Mesendoderm (in vitro differentiated cells): ENCODE measurements at regions not wholly inside any gene's neighbourhood (a gene's known extent, or its start where the extent isn't known, plus 50 kb on each side); places are given as distances from the start of the nearest gene placed in this dataset.
"Not testable (repeated sequence)": the region's sequence is repeated elsewhere in the genome, so short reads cannot be mapped to it uniquely, and the experiment has no call there.

ENCODE experiments used
- DNase-seq: peaks from one replicate; pipeline ENCODE4 v3.0.0; 2013
- H2AK5ac ChIP-seq: 2 replicates; pipeline ENCODE4 v1.6.1; 2013; ENCODE audit warnings: low read length, inconsistent platforms
- H2BK120ac ChIP-seq: 2 replicates; pipeline ENCODE4 v1.6.1; 2013; ENCODE audit warnings: low read depth, mild to moderate bottlenecking, low read length, moderate library complexity, mixed read lengths
- H2BK15ac ChIP-seq: replicated peaks from 2 replicates; pipeline ENCODE4 v1.6.1; 2013; ENCODE audit warnings: low read depth, mild to moderate bottlenecking, moderate library complexity
- H2BK5ac ChIP-seq: 2 replicates; pipeline ENCODE4 v1.6.1; 2013; ENCODE audit warnings: low read length, inconsistent platforms
- H3K18ac ChIP-seq: 2 replicates; pipeline ENCODE4 v1.6.1; 2013; ENCODE audit warnings: mild to moderate bottlenecking, low read length, mixed read lengths
- H3K23ac ChIP-seq: one replicate; pipeline ENCODE4 v1.6.1; 2013; ENCODE audit warnings: low read length
- H3K27ac ChIP-seq: 2 replicates; pipeline ENCODE4 v1.5.1; 2013; ENCODE audit warnings: low read depth, mild to moderate bottlenecking, inconsistent platforms, low read length, moderate library complexity
- H3K27me3 ChIP-seq: 2 replicates; pipeline ENCODE4 v1.6.1; 2013; ENCODE audit warnings: low read length, control low read depth, mild to moderate bottlenecking, inconsistent platforms; ENCODE audit not compliant: insufficient read depth, poor library complexity
- H3K36me3 ChIP-seq: 2 replicates; pipeline ENCODE4 v1.6.1; 2013; ENCODE audit warnings: low read length, inconsistent platforms; ENCODE audit not compliant: control insufficient read depth, insufficient read depth
- H3K4ac ChIP-seq: one replicate; pipeline ENCODE4 v1.6.1; 2013; ENCODE audit warnings: low read depth, mild to moderate bottlenecking, low read length, moderate library complexity
- H3K4me1 ChIP-seq: 2 replicates; pipeline ENCODE4 v1.6.1; 2013; ENCODE audit warnings: low read depth, low read length, inconsistent platforms; ENCODE audit not compliant: control insufficient read depth
- H3K4me2 ChIP-seq: 2 replicates; pipeline ENCODE4 v1.6.1; 2013; ENCODE audit warnings: low read length
- H3K4me3 ChIP-seq: 2 replicates; pipeline ENCODE4 v1.5.1; 2013; ENCODE audit warnings: mild to moderate bottlenecking, low read length
- H3K56ac ChIP-seq: one replicate; pipeline ENCODE4 v1.6.1; 2013; ENCODE audit warnings: low read length
- H3K79me1 ChIP-seq: 2 replicates; pipeline ENCODE4 v1.6.1; 2013; ENCODE audit warnings: low read length, inconsistent platforms
- H3K79me2 ChIP-seq: 2 replicates; pipeline ENCODE4 v1.6.1; 2013; ENCODE audit warnings: mild to moderate bottlenecking, low read length; ENCODE audit not compliant: control insufficient read depth, insufficient read depth
- H3K9ac ChIP-seq: 2 replicates; pipeline ENCODE4 v1.6.1; 2013; ENCODE audit warnings: low read length, inconsistent platforms
- H4K5ac ChIP-seq: one replicate; pipeline ENCODE4 v1.6.1; 2013; ENCODE audit warnings: low read length
- H4K8ac ChIP-seq: one replicate; pipeline ENCODE4 v1.6.1; 2013; ENCODE audit warnings: low read depth, mild to moderate bottlenecking, control low read depth, low read length, moderate library complexity
- WGBS: extraction: QIAGEN DNeasy Blood & Tissue Kit; methylation state at CpG from one replicate; pipeline ENCODE4 v1.1.7; 2013; ENCODE audit warnings: low lambda C conversion rate, missing lambda C conversion rate; ENCODE audit not compliant: insufficient coverage; ENCODE audit errors: extremely low coverage; 5-methylcytosine and 5-hydroxymethylcytosine counted together

GRCh38 chr20:53788253-53789022 lies 194.8 kb upstream of the ZNF217 start:
- Histone ChIP-seq H2BK120ac (no peak overlapping the region), H3K79me1 (no peaks in the 10 kb centered on the region), H3K27ac (no peak overlapping the region), H3K36me3 (no peaks in the 10 kb centered on the region), H3K27me3 (no peaks in the 10 kb centered on the region), H2BK5ac (no peak overlapping the region), H3K9ac (no peak overlapping the region), H3K4me2 (no peak overlapping the region), H2AK5ac (no peak overlapping the region), H4K8ac (no peak overlapping the region), H3K56ac (no peak overlapping the region), H3K4me1 (peaks cover 2% of the 10 kb centered on the region), H4K5ac (no peak overlapping the region), H3K18ac (no peak overlapping the region), H2BK15ac (no peak overlapping the region), H3K4ac (no peak overlapping the region), H3K4me3 (no peak overlapping the region), H3K23ac (no peak overlapping the region), H3K79me2 (no peaks in the 10 kb centered on the region)
- no peak for DNase-seq
- no CpG with 5 or more reads among the region's 6 CpGs for WGBS

- DNase-seq, H3K56ac ChIP-seq, H3K23ac ChIP-seq, H2BK5ac ChIP-seq, H4K8ac ChIP-seq, H3K79me2 ChIP-seq, H3K4ac ChIP-seq, H3K36me3 ChIP-seq, H3K18ac ChIP-seq, H3K4me1 ChIP-seq, H3K4me2 ChIP-seq, H2AK5ac ChIP-seq, H2BK15ac ChIP-seq, H3K4me3 ChIP-seq, H3K79me1 ChIP-seq, H3K9ac ChIP-seq, H3K27ac ChIP-seq, H3K27me3 ChIP-seq, H4K5ac ChIP-seq, H2BK120ac ChIP-seq: not testable (repeated sequence)
- WGBS = no CpG with 5 or more reads among the region's 8 CpGs
Measured at GRCh38 chr20:53787491-53787931, 193.9 kb upstream of the ZNF217 start.

- no peak overlapping the region for H4K8ac ChIP-seq
- no peak overlapping the region for H2BK15ac ChIP-seq
- no peak overlapping the region for H2BK5ac ChIP-seq
- no peaks in the 10 kb centered on the region for H3K27me3 ChIP-seq
- peaks cover 2% of the 10 kb centered on the region for H3K4me1 ChIP-seq
- no peak overlapping the region for H2BK120ac ChIP-seq
- H3K23ac ChIP-seq = no peak overlapping the region
- no peak overlapping the region for H3K56ac ChIP-seq
- no CpG with 5 or more reads among the region's 9 CpGs for WGBS
- no peak overlapping the region for H3K4me2 ChIP-seq
- no peaks in the 10 kb centered on the region for H3K79me1 ChIP-seq
- H3K79me2 ChIP-seq = no peaks in the 10 kb centered on the region
- H3K4me3 ChIP-seq = no peak overlapping the region
- no peak overlapping the region for H2AK5ac ChIP-seq
- H3K18ac ChIP-seq = peak overlapping the region; percentile 39
- H3K9ac ChIP-seq = no peak overlapping the region
- no peak overlapping the region for H3K27ac ChIP-seq
- H3K4ac ChIP-seq = no peak overlapping the region
- peak; percentile 27 for DNase-seq
- H4K5ac ChIP-seq = no peak overlapping the region
- H3K36me3 ChIP-seq = no peaks in the 10 kb centered on the region
Measured at GRCh38 chr20:53786445-53787267, 193.0 kb upstream of the ZNF217 start.

GRCh38 chr20:53786071-53786444 lies 192.4 kb upstream of the ZNF217 start:
- Histone ChIP-seq H3K36me3 (no peaks in the 10 kb centered on the region), H3K4ac (no peak overlapping the region), H3K4me2 (no peak overlapping the region), H3K79me2 (no peaks in the 10 kb centered on the region), H2AK5ac (no peak overlapping the region), H2BK15ac (no peak overlapping the region), H3K4me3 (no peak overlapping the region), H2BK120ac (no peak overlapping the region), H3K4me1 (peaks cover 2% of the 10 kb centered on the region), H3K27me3 (no peaks in the 10 kb centered on the region), H3K56ac (no peak overlapping the region), H4K5ac (no peak overlapping the region), H3K18ac (peak overlapping the region; percentile 39), H4K8ac (no peak overlapping the region), H3K9ac (no peak overlapping the region), H3K23ac (no peak overlapping the region), H3K27ac (no peak overlapping the region), H2BK5ac (no peak overlapping the region), H3K79me1 (no peaks in the 10 kb centered on the region)
- DNase-seq = no peak
- no CpG with 5 or more reads among the region's 3 CpGs for WGBS

- Histone ChIP-seq H3K23ac (no peak overlapping the region), H2BK120ac (no peak overlapping the region), H3K9ac (no peak overlapping the region), H3K27me3 (no peaks in the 10 kb centered on the region), H3K79me1 (no peaks in the 10 kb centered on the region), H3K4me2 (no peak overlapping the region), H3K56ac (no peak overlapping the region), H3K4ac (no peak overlapping the region), H3K18ac (no peak overlapping the region), H4K5ac (no peak overlapping the region), H2AK5ac (no peak overlapping the region), H3K4me1 (peaks cover 2% of the 10 kb centered on the region), H3K4me3 (no peak overlapping the region), H2BK5ac (no peak overlapping the region), H3K36me3 (no peaks in the 10 kb centered on the region), H3K27ac (no peak overlapping the region), H3K79me2 (no peaks in the 10 kb centered on the region), H4K8ac (no peak overlapping the region), H2BK15ac (no peak overlapping the region)
- DNase-seq = no peak
- WGBS = no CpG with 5 or more reads among the region's 3 CpGs
Measured at GRCh38 chr20:53785320-53785719, 191.7 kb upstream of the ZNF217 start.
